Lower leg skin (tissue), 4 donors: ENCODE measurements at regions not wholly inside any gene's neighbourhood (a gene's known extent, or its start where the extent isn't known, plus 50 kb on each side); places are given as distances from the start of the nearest gene placed in this dataset.

Experiments
- DNase-seq, 2 donors: peaks; one replicate each; pipeline ENCODE4 v3.0.0-alpha.2; 2019; ENCODE audit warnings: low spot score in 2 of 2
- H3K4me3 ChIP-seq: fragments of 200-600 bp; sonication (generic); 2 replicates; pipeline ENCODE4 v1.5.1; 2017; ENCODE audit warnings: mild to moderate bottlenecking, low read depth; ENCODE audit not compliant: poor library complexity, severe bottlenecking
- POLR2A ChIP-seq, 2 donors: fragments of 450-650 bp; IDR thresholded peaks; one replicate each; pipeline ENCODE4 v1.6.1; 2016 to 2017; ENCODE audit warnings: antibody characterized with exemption in 2 of 2, mild to moderate bottlenecking in 1 of 2, moderate library complexity in 1 of 2
- WGBS, 2 donors: methylation state at CpG; one replicate each; pipeline ENCODE4 v1.1.5; 2018; 5-methylcytosine and 5-hydroxymethylcytosine counted together
- intact Hi-C: fragments of 100-400 bp; cut with DNase I; formaldehyde crosslinking; loops from one replicate; pipeline ENCODE4 v1.15.0; 2023; ENCODE audit warnings: low total_unique reads
- TF ChIP-seq, protein P1 (sequence below), 3 donors: fragments of 450-650 bp; IDR thresholded peaks; one replicate each; pipeline ENCODE4 v1.5.1; 2016; ENCODE audit warnings: antibody characterized with exemption in 3 of 3, mild to moderate bottlenecking in 3 of 3, moderate library complexity in 2 of 3

DNA sequence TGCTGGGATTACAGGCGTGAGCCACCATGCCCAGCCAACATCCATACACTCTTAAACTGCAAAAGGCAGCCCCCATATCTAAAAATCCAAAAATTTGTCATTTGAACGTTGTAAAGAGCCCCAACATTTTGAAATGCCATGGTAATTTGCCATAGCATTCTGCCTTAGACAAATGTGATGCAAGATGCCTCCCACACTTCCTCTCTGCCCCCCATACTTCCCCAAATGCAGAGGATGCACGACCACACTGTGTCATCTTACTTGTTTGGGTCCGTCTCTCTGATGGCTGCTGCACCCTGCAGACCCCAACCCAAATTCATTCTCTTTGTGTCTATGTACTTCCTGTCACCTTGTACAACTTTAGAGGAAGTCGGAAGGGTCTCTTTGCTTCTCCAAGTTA, 1125.6 kb upstream of the AUTS2 start:
- WGBS, 2 donors = 65 to 67% methylated on average over 5 of the region's 5 CpGs
- H3K4me3 ChIP-seq = no peak overlapping the region
- no peak for TF ChIP-seq POLR2A (IDR thresholded peaks at IDR 0.05)
- TF ChIP-seq, protein P1, sequence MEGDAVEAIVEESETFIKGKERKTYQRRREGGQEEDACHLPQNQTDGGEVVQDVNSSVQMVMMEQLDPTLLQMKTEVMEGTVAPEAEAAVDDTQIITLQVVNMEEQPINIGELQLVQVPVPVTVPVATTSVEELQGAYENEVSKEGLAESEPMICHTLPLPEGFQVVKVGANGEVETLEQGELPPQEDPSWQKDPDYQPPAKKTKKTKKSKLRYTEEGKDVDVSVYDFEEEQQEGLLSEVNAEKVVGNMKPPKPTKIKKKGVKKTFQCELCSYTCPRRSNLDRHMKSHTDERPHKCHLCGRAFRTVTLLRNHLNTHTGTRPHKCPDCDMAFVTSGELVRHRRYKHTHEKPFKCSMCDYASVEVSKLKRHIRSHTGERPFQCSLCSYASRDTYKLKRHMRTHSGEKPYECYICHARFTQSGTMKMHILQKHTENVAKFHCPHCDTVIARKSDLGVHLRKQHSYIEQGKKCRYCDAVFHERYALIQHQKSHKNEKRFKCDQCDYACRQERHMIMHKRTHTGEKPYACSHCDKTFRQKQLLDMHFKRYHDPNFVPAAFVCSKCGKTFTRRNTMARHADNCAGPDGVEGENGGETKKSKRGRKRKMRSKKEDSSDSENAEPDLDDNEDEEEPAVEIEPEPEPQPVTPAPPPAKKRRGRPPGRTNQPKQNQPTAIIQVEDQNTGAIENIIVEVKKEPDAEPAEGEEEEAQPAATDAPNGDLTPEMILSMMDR (IDR thresholded peaks at IDR 0.05) = no peak
- intact Hi-C loops = no loop called here
- no peak for DNase-seq

DNA sequence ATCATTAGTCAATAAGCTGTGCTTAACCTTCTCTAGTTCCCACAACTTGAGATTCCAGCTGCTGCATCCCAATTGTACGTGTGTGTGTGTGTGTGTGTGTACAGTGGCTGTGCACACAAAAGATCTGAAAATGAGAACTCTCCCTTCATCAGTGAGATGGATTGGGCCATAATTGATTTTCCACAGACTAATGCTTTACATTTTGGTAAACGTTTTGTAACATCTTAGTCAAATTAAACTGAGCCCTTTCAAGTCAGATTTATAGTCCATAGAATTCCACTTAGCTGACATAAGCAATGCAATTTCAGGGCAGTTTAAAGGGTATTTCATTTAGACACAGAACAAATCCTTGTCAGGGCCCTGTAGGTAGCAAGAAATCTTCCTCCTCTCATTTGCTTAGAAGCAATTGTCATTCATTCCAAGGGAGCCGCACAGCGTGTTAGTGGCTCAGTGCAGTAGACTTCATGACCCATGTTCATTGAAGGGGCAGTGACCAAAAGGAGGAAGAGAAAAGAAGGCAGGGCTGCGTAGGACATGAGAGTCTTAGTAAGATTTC, 1123.5 kb upstream of the AUTS2 start:
- no peak for DNase-seq
- intact Hi-C loops = no loop called here
- 54 to 62% methylated on average over 5 of the region's 5 CpGs for WGBS, 2 donors
- no peak for TF ChIP-seq POLR2A (IDR thresholded peaks at IDR 0.05)
- TF ChIP-seq, protein P1 (IDR thresholded peaks at IDR 0.05) = no peak
- H3K4me3 ChIP-seq = no peak overlapping the region

DNA sequence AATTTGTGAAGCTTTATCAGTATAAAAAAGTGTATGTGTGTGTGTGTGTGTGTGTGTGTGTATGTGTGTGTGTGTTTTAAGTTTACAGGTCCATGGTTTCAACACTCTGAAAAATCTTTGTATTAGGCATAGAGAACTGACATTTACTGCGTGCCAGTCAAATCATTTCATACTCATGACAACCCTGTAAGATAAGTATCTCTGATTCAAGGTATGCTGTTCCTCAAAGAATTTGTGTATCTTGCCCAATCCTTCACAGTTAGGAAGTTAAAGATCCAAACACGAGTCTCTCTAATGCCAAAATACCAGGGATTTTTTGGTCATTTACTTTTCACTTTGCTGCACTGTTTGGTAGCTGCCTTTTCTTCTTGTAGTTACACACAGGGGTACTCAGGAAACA, 1121.3 kb upstream of the AUTS2 start:
- 45 to 60% methylated on average over 2 of the region's 2 CpGs for WGBS, 2 donors
- TF ChIP-seq, protein P1 (IDR thresholded peaks at IDR 0.05) = no peak
- TF ChIP-seq POLR2A (IDR thresholded peaks at IDR 0.05) = no peak
- DNase-seq = no peak
- intact Hi-C loops = no loop called here
- H3K4me3 ChIP-seq = no peak overlapping the region

DNA sequence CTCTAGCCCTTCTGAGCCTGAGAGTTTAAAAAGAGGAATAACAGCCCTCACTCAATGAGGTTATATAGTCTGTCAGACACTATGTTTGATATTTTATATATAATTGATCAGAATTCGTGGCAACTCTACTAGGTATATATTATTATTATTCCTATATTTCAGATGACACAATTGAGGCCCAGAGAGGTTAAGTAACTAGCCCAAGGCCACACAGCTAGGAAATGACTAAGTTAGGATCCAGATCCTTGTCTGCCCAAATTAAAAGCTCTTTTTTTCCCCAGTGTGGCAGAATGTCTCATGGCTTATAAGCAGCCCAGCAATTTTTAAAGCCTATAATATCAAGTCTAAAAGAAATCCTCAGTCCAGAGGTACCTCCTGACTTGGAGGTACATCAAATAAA, 1119.9 kb upstream of the AUTS2 start:
- intact Hi-C loops = no loop called here
- WGBS, 2 donors = 50 to 62% methylated on average over 1 of the region's 1 CpG
- TF ChIP-seq, protein P1 (IDR thresholded peaks at IDR 0.05) = no peak
- TF ChIP-seq POLR2A (IDR thresholded peaks at IDR 0.05) = no peak

DNA sequence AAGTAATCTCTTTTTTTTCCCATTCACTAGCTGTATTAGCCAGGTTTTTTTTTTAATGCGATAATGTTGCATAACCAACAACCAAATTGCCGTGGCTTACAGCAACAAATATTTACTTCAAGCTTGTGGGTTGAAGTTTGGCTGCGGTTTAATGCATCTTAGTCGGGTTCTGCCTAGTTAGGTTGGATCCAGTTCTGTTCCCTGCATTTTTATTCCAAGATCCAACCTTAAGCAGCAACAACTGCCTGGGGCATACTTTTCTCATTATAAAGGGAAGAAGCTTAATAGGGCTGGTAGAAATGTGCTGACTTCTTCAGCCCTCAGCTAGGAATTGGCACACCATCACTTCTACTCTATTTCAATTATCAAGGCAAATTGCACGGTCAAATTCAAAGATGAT, 1115.5 kb upstream of the AUTS2 start:
- 47 to 53% methylated on average over 5 of the region's 5 CpGs for WGBS, 2 donors
- TF ChIP-seq, protein P1 (IDR thresholded peaks at IDR 0.05) = no peak
- no peak for TF ChIP-seq POLR2A (IDR thresholded peaks at IDR 0.05)
- no peak for DNase-seq
- no peak overlapping the region for H3K4me3 ChIP-seq
- intact Hi-C loops = no loop called here

More for the DNA sequence above, 1119.9 kb upstream of the AUTS2 start:
- H3K4me3 ChIP-seq = no peak overlapping the region
- no peak for DNase-seq

DNA sequence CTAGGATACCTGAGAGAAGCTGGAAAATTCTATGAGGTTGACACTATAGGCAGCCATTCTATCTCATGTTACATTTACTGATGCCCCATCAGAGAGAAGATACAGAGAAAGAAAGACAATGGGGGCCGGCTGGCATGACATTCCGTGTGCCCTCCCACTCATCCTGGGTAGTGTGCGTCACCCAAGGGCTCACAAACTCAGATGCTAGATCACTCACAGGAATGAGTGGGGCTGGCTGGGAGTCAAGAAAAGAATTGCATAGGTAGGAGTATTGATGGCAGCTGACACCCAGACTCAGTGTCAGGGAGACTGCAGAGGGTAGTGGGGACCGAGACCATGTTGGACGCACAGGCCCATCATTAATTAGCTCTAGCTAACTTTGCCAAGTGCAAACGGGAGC, 1113.5 kb upstream of the AUTS2 start:
- no peak for DNase-seq
- no peak overlapping the region for H3K4me3 ChIP-seq
- WGBS, 2 donors = 79% methylated on average over 6 of the region's 6 CpGs
- TF ChIP-seq POLR2A (IDR thresholded peaks at IDR 0.05) = no peak
- intact Hi-C loops = no loop called here
